Endothelial cell (in vitro differentiated cells): ENCODE measurements at regions not wholly inside any gene's neighbourhood (a gene's known extent, or its start where the extent isn't known, plus 50 kb on each side); places are given as distances from the start of the nearest gene placed in this dataset.

Experiments
- DNase-seq: peaks from one replicate; pipeline ENCODE4 v3.0.0; 2021; ENCODE audit warnings: low spot score
- H3K27ac Mint-ChIP-seq: one replicate; pipeline ENCODE4 v1.8.0; 2021; ENCODE audit warnings: mixed read lengths, inconsistent platforms; ENCODE audit not compliant: unreplicated experiment
- H3K27me3 Mint-ChIP-seq: one replicate; pipeline ENCODE4 v1.8.0; 2021; ENCODE audit warnings: mild to moderate bottlenecking, moderate library complexity, mixed read lengths, inconsistent platforms; ENCODE audit not compliant: unreplicated experiment
- H3K36me3 Mint-ChIP-seq: one replicate; pipeline ENCODE4 v1.8.0; 2021; ENCODE audit warnings: mild to moderate bottlenecking, low read depth, mixed read lengths, inconsistent platforms; ENCODE audit not compliant: unreplicated experiment
- H3K4me1 Mint-ChIP-seq: one replicate; pipeline ENCODE4 v1.8.0; 2021; ENCODE audit warnings: mild to moderate bottlenecking, mixed read lengths, inconsistent platforms; ENCODE audit not compliant: unreplicated experiment
- H3K4me3 Mint-ChIP-seq: one replicate; pipeline ENCODE4 v1.8.0; 2021; ENCODE audit warnings: mild to moderate bottlenecking, mixed read lengths, inconsistent platforms; ENCODE audit not compliant: unreplicated experiment
- H3K9me3 Mint-ChIP-seq: one replicate; pipeline ENCODE4 v1.8.0; 2021; ENCODE audit warnings: mixed read lengths, inconsistent platforms; ENCODE audit not compliant: unreplicated experiment
- TF ChIP-seq, protein P1 (sequence below): fragments of 200-600 bp; sonication (generic); IDR thresholded peaks from one replicate; pipeline ENCODE4 v1.5.0; 2021; ENCODE audit warnings: antibody characterized with exemption; ENCODE audit not compliant: unreplicated experiment

DNA sequence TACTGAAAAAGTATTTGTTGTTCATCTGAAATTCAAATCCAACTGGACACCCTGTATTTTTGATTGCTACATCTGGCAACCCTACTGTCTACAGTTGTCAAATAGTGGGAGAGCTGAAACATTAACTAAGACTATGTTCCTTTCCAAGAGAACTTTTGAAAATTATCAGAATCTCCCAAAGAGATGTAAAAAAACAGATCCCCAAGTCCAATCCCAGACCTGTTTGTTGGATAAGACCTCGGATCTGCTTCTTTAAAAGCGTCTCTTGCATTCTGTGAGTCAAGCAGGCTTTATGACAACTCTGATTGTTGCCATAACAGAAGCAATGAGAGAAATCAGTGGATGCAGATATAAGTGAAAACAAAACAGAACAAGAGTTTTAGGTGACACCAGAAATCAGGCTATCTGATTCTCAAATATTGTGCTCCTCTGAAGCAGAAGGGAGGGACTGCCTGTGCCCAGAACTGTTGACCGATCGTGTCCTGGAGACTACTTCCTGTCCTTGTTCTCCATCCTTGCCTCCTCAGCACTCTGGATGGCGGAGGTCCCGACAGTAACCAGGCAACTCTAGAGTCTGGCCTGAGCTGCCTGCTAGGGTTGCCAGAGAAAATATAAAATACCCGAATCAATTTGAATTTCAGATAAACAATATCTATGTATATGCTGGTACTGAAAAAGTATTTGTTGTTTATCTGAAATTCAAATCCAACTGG is 853.8 kb downstream of the MAFB start:
- Mint-ChIP-seq H3K27me3 (peaks cover 3% of the 10 kb centered on the region), H3K27ac (no peak overlapping the region), H3K4me3 (no peak overlapping the region), H3K4me1 (no peaks in the 10 kb centered on the region), H3K36me3 (no peaks in the 10 kb centered on the region), H3K9me3 (no peaks in the 10 kb centered on the region)
- TF ChIP-seq, protein P1, sequence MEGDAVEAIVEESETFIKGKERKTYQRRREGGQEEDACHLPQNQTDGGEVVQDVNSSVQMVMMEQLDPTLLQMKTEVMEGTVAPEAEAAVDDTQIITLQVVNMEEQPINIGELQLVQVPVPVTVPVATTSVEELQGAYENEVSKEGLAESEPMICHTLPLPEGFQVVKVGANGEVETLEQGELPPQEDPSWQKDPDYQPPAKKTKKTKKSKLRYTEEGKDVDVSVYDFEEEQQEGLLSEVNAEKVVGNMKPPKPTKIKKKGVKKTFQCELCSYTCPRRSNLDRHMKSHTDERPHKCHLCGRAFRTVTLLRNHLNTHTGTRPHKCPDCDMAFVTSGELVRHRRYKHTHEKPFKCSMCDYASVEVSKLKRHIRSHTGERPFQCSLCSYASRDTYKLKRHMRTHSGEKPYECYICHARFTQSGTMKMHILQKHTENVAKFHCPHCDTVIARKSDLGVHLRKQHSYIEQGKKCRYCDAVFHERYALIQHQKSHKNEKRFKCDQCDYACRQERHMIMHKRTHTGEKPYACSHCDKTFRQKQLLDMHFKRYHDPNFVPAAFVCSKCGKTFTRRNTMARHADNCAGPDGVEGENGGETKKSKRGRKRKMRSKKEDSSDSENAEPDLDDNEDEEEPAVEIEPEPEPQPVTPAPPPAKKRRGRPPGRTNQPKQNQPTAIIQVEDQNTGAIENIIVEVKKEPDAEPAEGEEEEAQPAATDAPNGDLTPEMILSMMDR = no peak
- no peak for DNase-seq

DNA sequence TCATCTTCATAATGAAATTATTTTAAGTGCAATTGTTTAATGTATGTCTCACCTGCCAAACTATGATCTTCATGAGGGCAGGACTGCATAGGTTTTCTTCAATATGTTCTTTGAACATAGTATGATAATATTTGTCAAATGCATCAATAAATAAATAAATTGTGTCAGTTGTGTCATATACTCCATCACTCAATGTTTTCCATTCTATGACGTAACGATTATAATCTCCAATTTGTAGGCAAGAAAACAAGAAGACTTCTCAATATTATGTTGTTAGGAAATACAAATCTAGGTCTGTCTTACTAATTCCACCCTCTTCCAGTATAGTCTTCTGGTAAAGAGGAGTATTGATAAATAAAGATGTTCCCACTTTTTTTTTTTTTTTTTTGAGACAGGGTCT is 858.1 kb downstream of the MAFB start:
- no peak for DNase-seq
- Mint-ChIP-seq H3K9me3 (no peaks in the 10 kb centered on the region), H3K27me3 (peaks cover 3% of the 10 kb centered on the region), H3K27ac (no peak overlapping the region), H3K4me1 (no peaks in the 10 kb centered on the region), H3K36me3 (no peaks in the 10 kb centered on the region), H3K4me3 (no peak overlapping the region)
- TF ChIP-seq, protein P1 = no peak

DNA sequence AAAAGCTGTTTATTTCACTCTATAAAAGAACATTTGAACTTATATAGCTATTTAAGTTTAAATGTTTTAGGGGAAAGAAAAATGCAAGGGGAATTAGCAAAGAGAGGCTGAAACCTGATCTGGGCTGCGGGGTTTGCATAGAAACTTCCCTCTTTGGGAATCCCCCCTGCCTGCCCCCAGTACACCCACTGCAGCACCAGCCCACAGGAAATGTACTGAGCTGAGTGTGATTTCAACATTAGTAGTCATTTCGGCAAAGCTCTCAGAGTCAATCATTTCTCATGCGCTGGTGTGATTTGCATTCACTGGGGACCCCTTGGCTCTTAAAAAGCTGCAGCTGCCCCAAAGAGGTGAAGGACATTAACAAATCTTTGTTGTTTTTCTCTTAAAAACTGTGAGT is 859.4 kb downstream of the MAFB start:
- Mint-ChIP-seq H3K27me3 (peaks cover 3% of the 10 kb centered on the region), H3K9me3 (no peaks in the 10 kb centered on the region), H3K4me1 (no peaks in the 10 kb centered on the region), H3K36me3 (no peaks in the 10 kb centered on the region), H3K4me3 (no peak overlapping the region), H3K27ac (no peak overlapping the region)
- no peak for DNase-seq
- TF ChIP-seq, protein P1 = no peak

DNA sequence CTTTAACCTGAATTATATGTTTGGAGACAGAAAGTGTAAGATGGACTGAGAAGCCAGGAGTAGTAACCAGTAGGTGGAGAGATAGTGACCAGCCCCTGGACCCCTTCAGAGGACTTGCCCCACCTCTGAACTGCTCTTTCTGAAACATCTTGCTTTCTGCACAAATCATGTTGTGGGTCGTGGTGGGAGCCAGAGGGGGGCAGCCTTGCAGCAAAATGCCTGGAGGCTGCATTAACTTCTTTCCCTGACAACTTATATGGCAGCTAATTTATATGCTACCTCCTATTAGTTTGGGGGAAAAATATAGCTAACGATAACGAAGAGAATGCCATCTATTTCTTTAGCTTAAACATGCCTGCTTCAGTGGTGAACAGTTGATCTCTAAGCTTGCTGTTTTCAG is 859.8 kb downstream of the MAFB start:
- peaks cover 3% of the 10 kb centered on the region for H3K27me3 Mint-ChIP-seq
- no peaks in the 10 kb centered on the region for H3K4me1 Mint-ChIP-seq
- TF ChIP-seq, protein P1 = peak; percentile 13
- no peak overlapping the region for H3K27ac Mint-ChIP-seq
- DNase-seq = peak; percentile 23
- H3K4me3 Mint-ChIP-seq = no peak overlapping the region
- H3K9me3 Mint-ChIP-seq = no peaks in the 10 kb centered on the region
- H3K36me3 Mint-ChIP-seq = no peaks in the 10 kb centered on the region

DNA sequence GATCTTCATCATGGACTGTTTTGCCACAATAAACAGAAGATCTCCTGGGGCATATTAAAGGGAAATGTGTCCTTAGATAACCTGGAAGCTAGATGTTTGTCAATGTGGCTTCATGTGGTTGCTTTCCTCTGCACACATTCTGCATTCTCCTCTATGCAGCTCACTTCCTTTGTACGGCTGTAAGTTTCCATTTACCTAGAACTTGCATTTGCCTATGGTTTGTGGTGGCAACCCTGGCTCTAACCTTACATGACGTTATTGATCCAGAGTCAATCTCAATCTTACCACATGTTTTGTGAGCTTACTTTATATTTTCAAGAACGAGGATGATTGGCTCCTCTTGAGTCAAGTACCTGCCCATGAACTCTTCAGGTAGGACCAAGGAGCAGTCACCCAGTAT is 863.1 kb downstream of the MAFB start:
- H3K4me3 Mint-ChIP-seq = no peak overlapping the region
- no peaks in the 10 kb centered on the region for H3K4me1 Mint-ChIP-seq
- H3K27ac Mint-ChIP-seq = no peak overlapping the region
- H3K9me3 Mint-ChIP-seq = no peaks in the 10 kb centered on the region
- H3K27me3 Mint-ChIP-seq = peaks cover 4% of the 10 kb centered on the region
- TF ChIP-seq, protein P1 = no peak
- DNase-seq = no peak
- no peaks in the 10 kb centered on the region for H3K36me3 Mint-ChIP-seq
